ENCODE measurements at regions not wholly inside any gene's neighbourhood (a gene's known extent, or its start where the extent isn't known, plus 50 kb on each side); places are given as distances from the start of the nearest gene placed in this dataset.

DNA sequence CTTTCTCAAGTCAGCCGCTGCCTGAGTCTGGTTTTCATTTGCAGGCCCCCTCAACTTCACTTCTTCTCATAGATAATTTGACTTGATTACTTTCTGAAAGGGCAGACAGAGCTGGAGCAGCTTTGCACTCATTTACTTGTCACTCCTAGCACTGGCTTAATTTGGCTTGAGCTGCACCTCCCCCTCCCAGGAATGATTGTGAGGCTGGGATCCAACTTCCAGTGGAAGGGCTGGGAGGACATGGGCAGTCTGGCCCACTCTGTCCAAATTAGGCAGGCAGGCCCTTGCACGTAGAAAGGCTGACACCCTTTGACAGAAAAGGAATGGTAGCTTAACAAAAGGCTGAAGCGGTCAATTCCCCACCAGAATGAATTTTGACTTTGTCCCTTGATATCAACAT is 453.9 kb downstream of the ETS1 start:
- H3K9me3 Mint-ChIP-seq = peaks cover 0 to 6% of the 10 kb centered on the region in 2 donors
- H3K36me3 Mint-ChIP-seq = peaks cover 0 to 5% of the 10 kb centered on the region in 2 donors
- no peak overlapping the region for H3K27ac Mint-ChIP-seq
- DNase-seq (ENCODE audit: low spot score in 2 of 2) (no peak), ATAC-seq (no peak)

- H3K9me3 Mint-ChIP-seq = no peaks in the 10 kb centered on the region
- no peak for DNase-seq (ENCODE audit: low spot score in 2 of 2)
- H3K36me3 Mint-ChIP-seq = no peaks in the 10 kb centered on the region
- no peak for ATAC-seq
- H3K27ac Mint-ChIP-seq = no peak overlapping the region
Observed at GRCh38 chr11:128130052-128130451, 457.3 kb downstream of the ETS1 start.

DNA sequence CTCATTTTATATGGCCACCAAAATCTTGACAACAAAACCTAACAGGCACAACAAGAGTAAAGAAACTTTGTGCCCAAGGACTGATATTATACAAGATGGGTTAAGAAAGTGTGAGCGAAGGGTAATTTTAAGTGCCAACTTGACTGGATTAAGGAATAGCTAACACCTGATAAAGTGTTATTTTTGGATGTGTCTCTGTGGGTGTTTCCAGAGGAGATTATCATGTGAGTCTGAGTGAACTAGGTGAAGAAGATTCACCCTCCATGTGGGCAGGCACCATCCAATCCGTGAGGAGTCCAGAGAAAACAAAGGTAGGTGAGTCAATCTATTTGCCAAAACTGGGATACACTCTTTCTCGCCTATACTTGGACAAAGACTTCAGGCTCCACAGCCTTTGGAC is 461.6 kb downstream of the ETS1 start:
- H3K27ac Mint-ChIP-seq = no peak overlapping the region
- H3K9me3 Mint-ChIP-seq = no peaks in the 10 kb centered on the region
- DNase-seq (ENCODE audit: low spot score in 2 of 2) (no peak), ATAC-seq (no peak)
- no peaks in the 10 kb centered on the region for H3K36me3 Mint-ChIP-seq

DNA sequence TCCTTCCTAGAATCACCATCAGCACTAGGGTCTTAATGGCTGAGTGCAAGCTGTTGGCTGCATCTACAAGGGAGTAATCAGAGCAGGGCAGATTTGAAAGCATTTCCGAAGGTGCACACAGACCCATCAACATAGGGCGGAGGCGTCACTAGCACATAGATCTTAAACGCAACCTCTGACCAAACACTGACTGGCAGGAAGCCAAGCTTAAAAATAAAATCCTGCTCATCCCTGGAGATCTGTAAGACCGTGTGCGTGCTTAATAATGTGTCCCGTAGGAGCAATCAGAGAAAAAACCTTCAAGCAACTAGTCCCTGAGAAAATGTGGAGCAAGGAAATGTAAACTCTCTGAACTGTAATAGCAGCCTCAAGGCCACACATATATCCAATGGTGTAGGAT is 470.5 kb downstream of the ETS1 start:
- Mint-ChIP-seq H3K9me3 (peaks cover 4% of the 10 kb centered on the region in 2 donors), H3K27ac (no peak overlapping the region), H3K36me3 (peaks cover 0 to 4% of the 10 kb centered on the region in 2 donors)
- ATAC-seq = no peak
- DNase-seq (ENCODE audit: low spot score in 2 of 2) = no peak

GRCh38 chr11:128116447-128116846 is 470.9 kb downstream of the ETS1 start:
- Mint-ChIP-seq H3K36me3 (peaks cover 0 to 6% of the 10 kb centered on the region in 2 donors), H3K27ac (no peak overlapping the region), H3K9me3 (peaks cover 4% of the 10 kb centered on the region in 2 donors)
- ATAC-seq (no peak), DNase-seq (ENCODE audit: low spot score in 2 of 2) (no peak)

GRCh38 chr11:128105950-128106349 is 481.4 kb downstream of the ETS1 start:
- DNase-seq (ENCODE audit: low spot score in 2 of 2) = no peak
- peak overlapping the region in 1 of 2 donors; percentile 94 for H3K27ac Mint-ChIP-seq
- peaks cover 5 to 21% of the 10 kb centered on the region in 2 donors for H3K36me3 Mint-ChIP-seq
- peak; percentile 67 to 81 for ATAC-seq
- H3K9me3 Mint-ChIP-seq = peaks cover 4 to 18% of the 10 kb centered on the region in 2 donors

GRCh38 chr11:128105511-128105910 is 481.8 kb downstream of the ETS1 start:
- no peak for DNase-seq (ENCODE audit: low spot score in 2 of 2)

DNA sequence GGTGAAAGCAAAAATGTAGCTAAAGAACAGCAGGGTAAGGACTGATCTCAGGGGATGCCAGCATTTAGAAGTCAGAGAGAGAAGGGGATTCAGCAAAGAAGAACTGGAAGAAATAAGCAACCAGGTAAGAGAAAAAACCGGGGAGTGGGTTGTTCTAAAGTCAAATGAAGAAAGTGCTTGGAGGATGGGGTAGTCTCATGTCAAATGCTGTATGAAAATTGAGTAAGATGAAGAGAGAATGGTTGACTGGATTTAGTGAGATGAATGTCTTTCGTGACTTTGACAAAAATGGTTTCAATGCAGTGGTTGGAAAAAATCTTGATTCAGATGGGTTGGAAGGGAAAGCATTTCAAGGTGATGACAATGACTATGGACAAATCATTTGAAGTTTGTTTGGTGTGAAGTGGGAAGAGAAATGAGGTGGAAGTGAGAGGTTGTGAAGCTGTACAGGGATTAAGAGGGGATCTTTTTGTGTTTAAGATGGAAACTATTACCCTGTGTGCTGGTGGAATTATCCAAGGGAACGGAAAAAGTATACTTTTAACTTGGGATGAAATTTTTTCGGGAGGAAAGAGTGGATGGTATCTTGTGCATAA is 484.0 kb downstream of the ETS1 start:
- no peak for DNase-seq (ENCODE audit: low spot score in 2 of 2)
- peaks cover 0 to 24% of the 10 kb centered on the region in 2 donors for H3K36me3 Mint-ChIP-seq
- ATAC-seq = peak; percentile 78 to 84
- H3K27ac Mint-ChIP-seq = peak overlapping the region; percentile 14 to 69
- H3K9me3 Mint-ChIP-seq = peaks cover 0 to 16% of the 10 kb centered on the region in 2 donors

More at GRCh38 chr11:128105511-128105910, 481.8 kb downstream of the ETS1 start:
- no peak for ATAC-seq
- H3K9me3 Mint-ChIP-seq = peaks cover 4 to 18% of the 10 kb centered on the region in 2 donors
- peak overlapping the region in 1 of 2 donors; percentile 94 for H3K27ac Mint-ChIP-seq
- H3K36me3 Mint-ChIP-seq = peaks cover 5 to 22% of the 10 kb centered on the region in 2 donors

DNA sequence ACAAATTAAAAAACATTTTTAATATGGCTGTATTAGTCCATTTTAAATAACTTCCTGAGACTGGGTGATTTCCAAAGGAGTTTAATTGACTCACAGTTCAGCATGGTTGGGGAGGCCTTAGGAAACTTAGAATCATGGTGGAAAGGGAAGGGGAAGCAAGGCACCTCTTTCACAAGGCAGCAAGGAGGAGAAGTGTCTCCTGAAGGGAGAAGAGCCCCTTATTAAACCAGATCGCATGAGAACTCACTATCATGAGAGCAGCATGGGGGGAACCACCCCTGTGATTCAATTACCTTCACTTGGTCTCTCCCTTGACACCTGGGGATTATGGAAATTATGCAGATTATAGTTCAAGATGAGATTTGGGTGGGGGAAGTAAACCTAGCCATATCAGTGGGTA is 488.6 kb downstream of the ETS1 start:
- Mint-ChIP-seq H3K27ac (peak overlapping the region; percentile 61 to 91), H3K36me3 (peaks cover 0 to 6% of the 10 kb centered on the region in 2 donors), H3K9me3 (peaks cover 0 to 14% of the 10 kb centered on the region in 2 donors)
- ATAC-seq (peak in 1 of 2 donors; percentile 27), DNase-seq (ENCODE audit: low spot score in 2 of 2) (no peak)

DNA sequence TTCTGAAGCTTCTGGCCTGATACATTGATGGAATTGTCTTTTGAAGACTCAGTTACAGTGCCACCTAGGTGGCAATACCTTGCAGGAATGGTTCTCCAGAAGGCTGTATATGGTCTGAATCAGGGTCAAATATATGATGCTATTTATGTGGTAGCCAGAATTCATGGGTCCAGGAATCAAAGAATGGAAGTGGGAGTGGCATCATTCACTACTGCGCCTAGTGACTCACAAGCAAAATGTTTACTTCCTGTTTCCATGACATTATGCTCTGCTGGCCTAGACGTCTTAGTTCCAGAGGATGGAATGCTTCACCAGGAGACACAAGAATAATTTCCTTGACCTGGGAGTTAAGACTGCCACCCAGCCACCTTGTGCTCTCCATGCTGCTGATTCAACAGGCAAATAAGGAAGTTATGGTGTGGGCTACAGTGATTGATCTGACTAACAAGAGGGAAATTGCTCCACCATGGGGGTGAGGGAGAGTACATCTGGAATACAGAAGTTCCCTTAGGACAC is 491.8 kb downstream of the ETS1 start:
- Mint-ChIP-seq H3K36me3 (peaks cover 0 to 8% of the 10 kb centered on the region in 2 donors), H3K27ac (no peak overlapping the region), H3K9me3 (peaks cover under 1 to 14% of the 10 kb centered on the region in 2 donors)
- DNase-seq (ENCODE audit: low spot score in 2 of 2) = no peak
- ATAC-seq = peak; percentile 34 to 35

DNA sequence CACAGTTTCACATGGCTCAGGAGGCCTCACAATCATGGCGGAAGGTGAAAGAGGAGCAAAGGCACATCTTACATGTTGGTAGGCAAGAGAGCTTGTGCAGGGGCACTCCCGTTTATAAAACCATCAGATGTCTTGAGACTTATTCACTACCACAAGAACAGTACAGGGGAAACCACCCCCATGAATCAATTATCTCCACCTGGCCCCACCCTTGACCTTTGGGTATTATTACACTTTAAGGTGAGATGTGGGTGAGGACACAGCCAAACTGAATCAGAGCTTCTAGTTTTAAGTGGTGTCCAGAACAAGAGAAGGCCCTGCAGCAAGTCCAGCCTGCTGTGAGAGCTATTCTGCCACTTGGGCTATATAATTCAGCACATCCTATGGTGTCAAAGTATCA is 493.7 kb downstream of the ETS1 start:
- DNase-seq (ENCODE audit: low spot score in 2 of 2) (no peak), ATAC-seq (peak in 1 of 2 donors; percentile 77)
- peaks cover 0 to 18% of the 10 kb centered on the region in 2 donors for H3K36me3 Mint-ChIP-seq
- H3K9me3 Mint-ChIP-seq = peaks cover 9 to 20% of the 10 kb centered on the region in 2 donors
- H3K27ac Mint-ChIP-seq = no peak overlapping the region

GRCh38 chr11:128089962-128090361 is 497.4 kb downstream of the ETS1 start:
- no peak overlapping the region for H3K27ac Mint-ChIP-seq
- peaks cover 9 to 12% of the 10 kb centered on the region in 2 donors for H3K9me3 Mint-ChIP-seq
- DNase-seq (ENCODE audit: low spot score in 2 of 2) (no peak), ATAC-seq (no peak)
- H3K36me3 Mint-ChIP-seq = peaks cover 0 to 25% of the 10 kb centered on the region in 2 donors

GRCh38 chr11:128086794-128087193 is 500.6 kb downstream of the ETS1 start:
- no peak for ATAC-seq
- Mint-ChIP-seq H3K36me3 (peaks cover 0 to 32% of the 10 kb centered on the region in 2 donors), H3K9me3 (peaks cover 9 to 21% of the 10 kb centered on the region in 2 donors), H3K27ac (no peak overlapping the region)
- DNase-seq (ENCODE audit: low spot score in 2 of 2) = no peak

- H3K36me3 Mint-ChIP-seq = peaks cover 0 to 27% of the 10 kb centered on the region in 2 donors
- DNase-seq (ENCODE audit: low spot score in 2 of 2) (no peak), ATAC-seq (no peak)
- peaks cover 6 to 17% of the 10 kb centered on the region in 2 donors for H3K9me3 Mint-ChIP-seq
- no peak overlapping the region for H3K27ac Mint-ChIP-seq
Observed at GRCh38 chr11:128085276-128085675, 502.1 kb downstream of the ETS1 start.

- DNase-seq (ENCODE audit: low spot score in 2 of 2) = no peak
- Mint-ChIP-seq H3K9me3 (peaks cover 0 to 10% of the 10 kb centered on the region in 2 donors), H3K36me3 (peaks cover 0 to 21% of the 10 kb centered on the region in 2 donors), H3K27ac (no peak overlapping the region)
- no peak for ATAC-seq
Observed at GRCh38 chr11:128082574-128082973, 504.8 kb downstream of the ETS1 start.

GRCh38 chr11:128069665-128070064 is 517.7 kb downstream of the ETS1 start:
- Mint-ChIP-seq H3K36me3 (no peaks in the 10 kb centered on the region), H3K27ac (no peak overlapping the region), H3K9me3 (peaks cover 9 to 22% of the 10 kb centered on the region in 2 donors)
- no peak for ATAC-seq
- no peak for DNase-seq (ENCODE audit: low spot score in 2 of 2)

- Mint-ChIP-seq H3K27ac (no peak overlapping the region), H3K36me3 (peaks cover 0 to 14% of the 10 kb centered on the region in 2 donors), H3K9me3 (peaks cover 9 to 29% of the 10 kb centered on the region in 2 donors)
- ATAC-seq = no peak
- no peak for DNase-seq (ENCODE audit: low spot score in 2 of 2)
Observed at GRCh38 chr11:128067780-128068179, 519.6 kb downstream of the ETS1 start.

DNA sequence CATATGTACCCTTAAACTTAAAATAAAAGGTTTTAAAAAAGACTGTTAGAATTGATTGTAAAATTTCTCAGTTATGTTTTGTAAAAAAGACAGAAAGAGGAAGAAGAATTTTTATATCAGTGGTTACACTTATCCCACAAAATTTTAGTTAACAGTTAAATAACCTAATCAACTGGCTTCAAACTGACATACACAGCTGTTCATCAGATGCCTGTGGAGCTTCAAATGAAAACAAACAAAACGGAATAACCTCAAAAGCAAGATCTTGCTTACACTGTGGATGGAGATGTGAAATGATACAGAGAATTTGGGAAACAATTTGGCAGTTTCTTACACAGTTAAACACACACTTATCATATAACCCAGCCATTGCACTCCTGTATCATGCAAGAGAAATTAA is 521.0 kb downstream of the ETS1 start:
- H3K9me3 Mint-ChIP-seq = peaks cover 9 to 29% of the 10 kb centered on the region in 2 donors
- ATAC-seq (no peak), DNase-seq (ENCODE audit: low spot score in 2 of 2) (no peak)
- peaks cover 0 to 14% of the 10 kb centered on the region in 2 donors for H3K36me3 Mint-ChIP-seq
- H3K27ac Mint-ChIP-seq = no peak overlapping the region

All from activated naive CD4-positive, alpha-beta T cell treated with anti-CD3 and anti-CD28 coated beads, Interleukin-2, amount 50 U/mL, for 72 hours (primary cell).